ENCODE measurements at regions not wholly inside any gene's neighbourhood (a gene's known extent, or its start where the extent isn't known, plus 50 kb on each side); places are given as distances from the start of the nearest gene placed in this dataset.

DNA sequence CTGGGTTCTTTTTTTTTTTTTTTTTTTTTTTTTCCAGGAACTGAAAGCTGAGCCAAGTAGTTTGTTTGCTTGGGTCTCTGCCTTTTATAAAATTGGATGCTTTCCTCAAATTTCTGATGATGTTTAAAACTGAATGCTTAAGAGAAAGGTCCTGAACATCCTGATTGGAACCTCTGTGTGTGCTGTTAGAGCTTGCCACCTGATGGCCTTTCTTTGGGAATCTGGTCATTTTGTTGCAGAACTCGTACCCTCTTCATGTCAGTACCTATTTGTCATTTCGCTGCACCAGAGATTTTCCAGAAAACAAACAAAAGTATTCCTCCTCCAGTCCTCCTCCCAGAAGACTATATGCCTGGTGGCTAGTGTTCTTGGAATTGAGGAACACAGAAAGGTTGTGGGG, 81.2 kb upstream of the KLF12 start:
- intact Hi-C loops (cut with micrococcal nuclease; ENCODE audit: unreplicated experiment), result loop anchor here (10.0 kb wide), 1 partner anchor 461 kb away; no protein-coding TSS in a partner anchor
- POLR2A ChIA-PET, result no interaction called here
- CTCF ChIA-PET (ENCODE audit: low intra/inter-chr PET ratio, low total read pairs), result no interaction called here
- DNase-seq (ENCODE audit: low spot score) (no peak), ATAC-seq (peak; percentile 35; the same call in 1 of the 3 replicates), FAIRE-seq (no peak)
- BruUV-seq (replicated peaks), result no TSS peak
- H3K9ac ChIP-seq (ENCODE audit: insufficient read depth, low read depth, low read length), result no peak overlapping the region
- H3K4me1 ChIP-seq (ENCODE audit: insufficient read depth, low read length), result no peaks in the 10 kb centered on the region
- H3K36me3 ChIP-seq (replicated peaks in 1 of 2; ENCODE audit: control insufficient read depth in 1 of 2, insufficient read depth in 2 of 2, low read length in 2 of 2), result no peaks in the 10 kb centered on the region
- H4K20me1 ChIP-seq (ENCODE audit: insufficient read depth, low read length), result no peaks in the 10 kb centered on the region
- H3K4me2 ChIP-seq (ENCODE audit: low read depth, low read length), result no peak overlapping the region
- H3K79me2 ChIP-seq (ENCODE audit: insufficient read depth, low read length), result no peaks in the 10 kb centered on the region
- H3K9me3 ChIP-seq (ENCODE audit: low read length), result no peaks in the 10 kb centered on the region
- in situ Hi-C loops (cut with HindIII; ENCODE audit: extremely low pct_ligation_motif_present, low pct_unique_long_range_greater_than_20kb), result no loop called here
- H3K27me3 ChIP-seq (ENCODE audit: control insufficient read depth in 1 of 2, insufficient read depth in 2 of 2, low read length in 2 of 2), result no peaks in the 10 kb centered on the region
- no peak overlapping the region for H2AFZ ChIP-seq (ENCODE audit: low read length)
- 45% methylated on average over 2 of the region's 2 CpGs for WGBS (ENCODE audit: low lambda C conversion rate)
- no peak overlapping the region for H3K4me3 ChIP-seq (replicated peaks in 1 of 3; ENCODE audit: insufficient read depth in 1 of 3, low read depth in 2 of 3, low read length in 3 of 3)
- H3K27ac ChIP-seq (ENCODE audit: extremely low read length, insufficient read depth, low read length), result no peak overlapping the region
- TF ChIP-seq ZNF644 (CRISPR knock-in tag; IDR thresholded peaks at IDR 0.05; ENCODE audit: low read depth) (no peak), ZNF354B (CRISPR knock-in tag; IDR thresholded peaks at IDR 0.05) (no peak), NFKBIZ (CRISPR knock-in tag; IDR thresholded peaks at IDR 0.05) (no peak), EED (CRISPR knock-in tag; IDR thresholded peaks at IDR 0.05) (no peak), RBAK (CRISPR knock-in tag; IDR thresholded peaks at IDR 0.05) (no peak), ZNF619 (CRISPR knock-in tag; IDR thresholded peaks at IDR 0.05) (no peak), STAG1 (CRISPR knock-in tag; IDR thresholded peaks at IDR 0.05) (peak; percentile 61)
- TF ChIP-seq, protein P1, sequence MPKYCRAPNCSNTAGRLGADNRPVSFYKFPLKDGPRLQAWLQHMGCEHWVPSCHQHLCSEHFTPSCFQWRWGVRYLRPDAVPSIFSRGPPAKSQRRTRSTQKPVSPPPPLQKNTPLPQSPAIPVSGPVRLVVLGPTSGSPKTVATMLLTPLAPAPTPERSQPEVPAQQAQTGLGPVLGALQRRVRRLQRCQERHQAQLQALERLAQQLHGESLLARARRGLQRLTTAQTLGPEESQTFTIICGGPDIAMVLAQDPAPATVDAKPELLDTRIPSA (CRISPR knock-in tag; IDR thresholded peaks at IDR 0.05; ENCODE audit: borderline replicate concordance), result no peak
- TF ChIP-seq, protein P2, sequence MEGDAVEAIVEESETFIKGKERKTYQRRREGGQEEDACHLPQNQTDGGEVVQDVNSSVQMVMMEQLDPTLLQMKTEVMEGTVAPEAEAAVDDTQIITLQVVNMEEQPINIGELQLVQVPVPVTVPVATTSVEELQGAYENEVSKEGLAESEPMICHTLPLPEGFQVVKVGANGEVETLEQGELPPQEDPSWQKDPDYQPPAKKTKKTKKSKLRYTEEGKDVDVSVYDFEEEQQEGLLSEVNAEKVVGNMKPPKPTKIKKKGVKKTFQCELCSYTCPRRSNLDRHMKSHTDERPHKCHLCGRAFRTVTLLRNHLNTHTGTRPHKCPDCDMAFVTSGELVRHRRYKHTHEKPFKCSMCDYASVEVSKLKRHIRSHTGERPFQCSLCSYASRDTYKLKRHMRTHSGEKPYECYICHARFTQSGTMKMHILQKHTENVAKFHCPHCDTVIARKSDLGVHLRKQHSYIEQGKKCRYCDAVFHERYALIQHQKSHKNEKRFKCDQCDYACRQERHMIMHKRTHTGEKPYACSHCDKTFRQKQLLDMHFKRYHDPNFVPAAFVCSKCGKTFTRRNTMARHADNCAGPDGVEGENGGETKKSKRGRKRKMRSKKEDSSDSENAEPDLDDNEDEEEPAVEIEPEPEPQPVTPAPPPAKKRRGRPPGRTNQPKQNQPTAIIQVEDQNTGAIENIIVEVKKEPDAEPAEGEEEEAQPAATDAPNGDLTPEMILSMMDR (CRISPR knock-in tag; IDR thresholded peaks at IDR 0.05), result peak; percentile 53
- TF ChIP-seq, protein P3, sequence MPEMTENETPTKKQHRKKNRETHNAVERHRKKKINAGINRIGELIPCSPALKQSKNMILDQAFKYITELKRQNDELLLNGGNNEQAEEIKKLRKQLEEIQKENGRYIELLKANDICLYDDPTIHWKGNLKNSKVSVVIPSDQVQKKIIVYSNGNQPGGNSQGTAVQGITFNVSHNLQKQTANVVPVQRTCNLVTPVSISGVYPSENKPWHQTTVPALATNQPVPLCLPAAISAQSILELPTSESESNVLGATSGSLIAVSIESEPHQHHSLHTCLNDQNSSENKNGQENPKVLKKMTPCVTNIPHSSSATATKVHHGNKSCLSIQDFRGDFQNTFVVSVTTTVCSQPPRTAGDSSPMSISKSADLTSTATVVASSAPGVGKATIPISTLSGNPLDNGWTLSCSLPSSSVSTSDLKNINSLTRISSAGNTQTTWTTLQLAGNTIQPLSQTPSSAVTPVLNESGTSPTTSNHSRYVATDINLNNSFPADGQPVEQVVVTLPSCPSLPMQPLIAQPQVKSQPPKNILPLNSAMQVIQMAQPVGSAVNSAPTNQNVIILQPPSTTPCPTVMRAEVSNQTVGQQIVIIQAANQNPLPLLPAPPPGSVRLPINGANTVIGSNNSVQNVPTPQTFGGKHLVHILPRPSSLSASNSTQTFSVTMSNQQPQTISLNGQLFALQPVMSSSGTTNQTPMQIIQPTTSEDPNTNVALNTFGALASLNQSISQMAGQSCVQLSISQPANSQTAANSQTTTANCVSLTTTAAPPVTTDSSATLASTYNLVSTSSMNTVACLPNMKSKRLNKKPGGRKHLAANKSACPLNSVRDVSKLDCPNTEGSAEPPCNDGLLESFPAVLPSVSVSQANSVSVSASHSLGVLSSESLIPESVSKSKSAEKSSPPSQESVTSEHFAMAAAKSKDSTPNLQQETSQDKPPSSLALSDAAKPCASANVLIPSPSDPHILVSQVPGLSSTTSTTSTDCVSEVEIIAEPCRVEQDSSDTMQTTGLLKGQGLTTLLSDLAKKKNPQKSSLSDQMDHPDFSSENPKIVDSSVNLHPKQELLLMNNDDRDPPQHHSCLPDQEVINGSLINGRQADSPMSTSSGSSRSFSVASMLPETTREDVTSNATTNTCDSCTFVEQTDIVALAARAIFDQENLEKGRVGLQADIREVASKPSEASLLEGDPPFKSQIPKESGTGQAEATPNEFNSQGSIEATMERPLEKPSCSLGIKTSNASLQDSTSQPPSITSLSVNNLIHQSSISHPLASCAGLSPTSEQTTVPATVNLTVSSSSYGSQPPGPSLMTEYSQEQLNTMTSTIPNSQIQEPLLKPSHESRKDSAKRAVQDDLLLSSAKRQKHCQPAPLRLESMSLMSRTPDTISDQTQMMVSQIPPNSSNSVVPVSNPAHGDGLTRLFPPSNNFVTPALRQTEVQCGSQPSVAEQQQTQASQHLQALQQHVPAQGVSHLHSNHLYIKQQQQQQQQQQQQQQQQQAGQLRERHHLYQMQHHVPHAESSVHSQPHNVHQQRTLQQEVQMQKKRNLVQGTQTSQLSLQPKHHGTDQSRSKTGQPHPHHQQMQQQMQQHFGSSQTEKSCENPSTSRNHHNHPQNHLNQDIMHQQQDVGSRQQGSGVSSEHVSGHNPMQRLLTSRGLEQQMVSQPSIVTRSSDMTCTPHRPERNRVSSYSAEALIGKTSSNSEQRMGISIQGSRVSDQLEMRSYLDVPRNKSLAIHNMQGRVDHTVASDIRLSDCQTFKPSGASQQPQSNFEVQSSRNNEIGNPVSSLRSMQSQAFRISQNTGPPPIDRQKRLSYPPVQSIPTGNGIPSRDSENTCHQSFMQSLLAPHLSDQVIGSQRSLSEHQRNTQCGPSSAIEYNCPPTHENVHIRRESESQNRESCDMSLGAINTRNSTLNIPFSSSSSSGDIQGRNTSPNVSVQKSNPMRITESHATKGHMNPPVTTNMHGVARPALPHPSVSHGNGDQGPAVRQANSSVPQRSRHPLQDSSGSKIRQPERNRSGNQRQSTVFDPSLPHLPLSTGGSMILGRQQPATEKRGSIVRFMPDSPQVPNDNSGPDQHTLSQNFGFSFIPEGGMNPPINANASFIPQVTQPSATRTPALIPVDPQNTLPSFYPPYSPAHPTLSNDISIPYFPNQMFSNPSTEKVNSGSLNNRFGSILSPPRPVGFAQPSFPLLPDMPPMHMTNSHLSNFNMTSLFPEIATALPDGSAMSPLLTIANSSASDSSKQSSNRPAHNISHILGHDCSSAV (CRISPR knock-in tag; IDR thresholded peaks at IDR 0.05; ENCODE audit: borderline replicate concordance), result no peak
- TF ChIP-seq, protein P4, sequence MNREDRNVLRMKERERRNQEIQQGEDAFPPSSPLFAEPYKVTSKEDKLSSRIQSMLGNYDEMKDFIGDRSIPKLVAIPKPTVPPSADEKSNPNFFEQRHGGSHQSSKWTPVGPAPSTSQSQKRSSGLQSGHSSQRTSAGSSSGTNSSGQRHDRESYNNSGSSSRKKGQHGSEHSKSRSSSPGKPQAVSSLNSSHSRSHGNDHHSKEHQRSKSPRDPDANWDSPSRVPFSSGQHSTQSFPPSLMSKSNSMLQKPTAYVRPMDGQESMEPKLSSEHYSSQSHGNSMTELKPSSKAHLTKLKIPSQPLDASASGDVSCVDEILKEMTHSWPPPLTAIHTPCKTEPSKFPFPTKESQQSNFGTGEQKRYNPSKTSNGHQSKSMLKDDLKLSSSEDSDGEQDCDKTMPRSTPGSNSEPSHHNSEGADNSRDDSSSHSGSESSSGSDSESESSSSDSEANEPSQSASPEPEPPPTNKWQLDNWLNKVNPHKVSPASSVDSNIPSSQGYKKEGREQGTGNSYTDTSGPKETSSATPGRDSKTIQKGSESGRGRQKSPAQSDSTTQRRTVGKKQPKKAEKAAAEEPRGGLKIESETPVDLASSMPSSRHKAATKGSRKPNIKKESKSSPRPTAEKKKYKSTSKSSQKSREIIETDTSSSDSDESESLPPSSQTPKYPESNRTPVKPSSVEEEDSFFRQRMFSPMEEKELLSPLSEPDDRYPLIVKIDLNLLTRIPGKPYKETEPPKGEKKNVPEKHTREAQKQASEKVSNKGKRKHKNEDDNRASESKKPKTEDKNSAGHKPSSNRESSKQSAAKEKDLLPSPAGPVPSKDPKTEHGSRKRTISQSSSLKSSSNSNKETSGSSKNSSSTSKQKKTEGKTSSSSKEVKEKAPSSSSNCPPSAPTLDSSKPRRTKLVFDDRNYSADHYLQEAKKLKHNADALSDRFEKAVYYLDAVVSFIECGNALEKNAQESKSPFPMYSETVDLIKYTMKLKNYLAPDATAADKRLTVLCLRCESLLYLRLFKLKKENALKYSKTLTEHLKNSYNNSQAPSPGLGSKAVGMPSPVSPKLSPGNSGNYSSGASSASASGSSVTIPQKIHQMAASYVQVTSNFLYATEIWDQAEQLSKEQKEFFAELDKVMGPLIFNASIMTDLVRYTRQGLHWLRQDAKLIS (CRISPR knock-in tag; IDR thresholded peaks at IDR 0.05), result no peak
